DOHH2 (cell line): ENCODE measurements at regions not wholly inside any gene's neighbourhood (a gene's known extent, or its start where the extent isn't known, plus 50 kb on each side); places are given as distances from the start of the nearest gene placed in this dataset.

Source experiments
- H3F3A ChIP-seq: fragments of 200-600 bp; sonication (generic), shearing (Covaris generic); 2 replicates; pipeline ENCODE4 v1.6.0; 2016; ENCODE audit warnings: antibody characterized with exemption, mild to moderate bottlenecking; ENCODE audit not compliant: control insufficient read depth, insufficient read depth
- H3K27ac ChIP-seq: fragments of 200-600 bp; sonication (generic); 2 replicates; pipeline ENCODE4 v1.5.1; 2014; ENCODE audit warnings: low read depth, mild to moderate bottlenecking, low read length, moderate library complexity
- H3K27me3 ChIP-seq: fragments of 200-600 bp; sonication (generic); 2 replicates; pipeline ENCODE4 v1.6.1; 2014; ENCODE audit warnings: mild to moderate bottlenecking, low read length, mixed read lengths; ENCODE audit not compliant: control insufficient read depth
- H3K36me3 ChIP-seq: fragments of 200-600 bp; sonication (generic); 2 replicates; pipeline ENCODE4 v1.6.1; 2014; ENCODE audit warnings: mild to moderate bottlenecking, low read length, moderate library complexity, mixed read lengths; ENCODE audit not compliant: control insufficient read depth
- H3K4me1 ChIP-seq: fragments of 200-600 bp; sonication (generic); 2 replicates; pipeline ENCODE4 v1.6.1; 2014; ENCODE audit warnings: mild to moderate bottlenecking, low read length, mixed read lengths; ENCODE audit not compliant: control insufficient read depth
- H3K4me2 ChIP-seq: fragments of 200-600 bp; sonication (generic); 2 replicates; pipeline ENCODE4 v1.6.0; 2014; ENCODE audit warnings: mild to moderate bottlenecking, low read length, moderate library complexity
- H3K4me3 ChIP-seq: fragments of 200-600 bp; sonication (generic); 2 replicates; pipeline ENCODE4 v1.5.1; 2014; ENCODE audit warnings: mild to moderate bottlenecking, low read length, mixed read lengths
- H3K79me2 ChIP-seq: fragments of 200-600 bp; sonication (generic); 2 replicates; pipeline ENCODE4 v1.6.1; 2014; ENCODE audit warnings: mild to moderate bottlenecking, low read length, mixed read lengths; ENCODE audit not compliant: control insufficient read depth
- H3K9me2 ChIP-seq: fragments of 200-600 bp; sonication (generic); replicated peaks from 2 replicates; pipeline ENCODE4 v1.6.1; 2014; ENCODE audit warnings: mild to moderate bottlenecking, low read length, mixed read lengths; ENCODE audit not compliant: control insufficient read depth
- H3K9me3 ChIP-seq: fragments of 200-600 bp; sonication (generic); 2 replicates; pipeline ENCODE4 v1.6.1; 2014; ENCODE audit warnings: antibody characterized with exemption, low read length, mixed read lengths; ENCODE audit not compliant: control insufficient read depth, insufficient read depth
- H4K20me1 ChIP-seq: fragments of 200-600 bp; sonication (generic); 2 replicates; pipeline ENCODE4 v1.6.0; 2014; ENCODE audit warnings: low read depth, mild to moderate bottlenecking, antibody characterized with exemption, low read length, moderate library complexity; ENCODE audit not compliant: control insufficient read depth, insufficient read depth
- EZH2phosphoT487 ChIP-seq: fragments of 200-600 bp; sonication (generic); IDR thresholded peaks from 2 replicates; pipeline ENCODE4 v1.6.1; 2017; ENCODE audit warnings: borderline replicate concordance, mild to moderate bottlenecking, antibody characterized with exemption, low read length, moderate library complexity, mixed read lengths
- TF ChIP-seq, protein P1 (sequence below): fragments of 200-600 bp; sonication (generic); IDR thresholded peaks from one replicate; pipeline ENCODE4 v1.5.1; 2014; ENCODE audit warnings: antibody characterized with exemption, mild to moderate bottlenecking, low read depth, low read length; ENCODE audit not compliant: poor library complexity, severe bottlenecking

DNA sequence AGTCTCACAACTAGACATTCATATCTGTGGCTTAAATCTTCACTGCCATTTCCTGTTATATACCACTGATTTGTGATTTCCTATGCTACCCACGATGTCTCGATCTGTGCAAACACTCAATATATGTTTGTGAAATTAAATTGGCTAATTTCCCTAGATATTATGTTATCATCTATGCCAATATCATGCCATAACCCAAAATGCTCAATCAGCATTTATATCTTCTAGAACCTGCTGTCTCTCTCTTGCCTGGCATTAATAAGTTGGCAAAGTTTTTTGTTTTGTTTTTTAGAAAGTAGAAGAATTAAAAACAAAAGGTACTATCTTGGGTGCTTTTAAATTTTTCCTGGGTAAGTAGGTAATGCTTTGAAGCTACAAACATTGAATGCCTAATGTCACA is 358.5 kb upstream of the DAB1 start:
- no peaks in the 10 kb centered on the region for H3K4me1 ChIP-seq
- H4K20me1 ChIP-seq: no peaks in the 10 kb centered on the region
- no peak overlapping the region for H3K27ac ChIP-seq
- no peaks in the 10 kb centered on the region for H3F3A ChIP-seq
- H3K9me2 ChIP-seq: no peaks in the 10 kb centered on the region
- H3K4me3 ChIP-seq: no peak overlapping the region
- TF ChIP-seq, protein P1, sequence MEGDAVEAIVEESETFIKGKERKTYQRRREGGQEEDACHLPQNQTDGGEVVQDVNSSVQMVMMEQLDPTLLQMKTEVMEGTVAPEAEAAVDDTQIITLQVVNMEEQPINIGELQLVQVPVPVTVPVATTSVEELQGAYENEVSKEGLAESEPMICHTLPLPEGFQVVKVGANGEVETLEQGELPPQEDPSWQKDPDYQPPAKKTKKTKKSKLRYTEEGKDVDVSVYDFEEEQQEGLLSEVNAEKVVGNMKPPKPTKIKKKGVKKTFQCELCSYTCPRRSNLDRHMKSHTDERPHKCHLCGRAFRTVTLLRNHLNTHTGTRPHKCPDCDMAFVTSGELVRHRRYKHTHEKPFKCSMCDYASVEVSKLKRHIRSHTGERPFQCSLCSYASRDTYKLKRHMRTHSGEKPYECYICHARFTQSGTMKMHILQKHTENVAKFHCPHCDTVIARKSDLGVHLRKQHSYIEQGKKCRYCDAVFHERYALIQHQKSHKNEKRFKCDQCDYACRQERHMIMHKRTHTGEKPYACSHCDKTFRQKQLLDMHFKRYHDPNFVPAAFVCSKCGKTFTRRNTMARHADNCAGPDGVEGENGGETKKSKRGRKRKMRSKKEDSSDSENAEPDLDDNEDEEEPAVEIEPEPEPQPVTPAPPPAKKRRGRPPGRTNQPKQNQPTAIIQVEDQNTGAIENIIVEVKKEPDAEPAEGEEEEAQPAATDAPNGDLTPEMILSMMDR: no peak
- TF ChIP-seq EZH2phosphoT487: no peak
- no peaks in the 10 kb centered on the region for H3K79me2 ChIP-seq
- H3K27me3 ChIP-seq: no peaks in the 10 kb centered on the region
- no peak overlapping the region for H3K4me2 ChIP-seq
- H3K36me3 ChIP-seq: no peaks in the 10 kb centered on the region
- no peaks in the 10 kb centered on the region for H3K9me3 ChIP-seq

DNA sequence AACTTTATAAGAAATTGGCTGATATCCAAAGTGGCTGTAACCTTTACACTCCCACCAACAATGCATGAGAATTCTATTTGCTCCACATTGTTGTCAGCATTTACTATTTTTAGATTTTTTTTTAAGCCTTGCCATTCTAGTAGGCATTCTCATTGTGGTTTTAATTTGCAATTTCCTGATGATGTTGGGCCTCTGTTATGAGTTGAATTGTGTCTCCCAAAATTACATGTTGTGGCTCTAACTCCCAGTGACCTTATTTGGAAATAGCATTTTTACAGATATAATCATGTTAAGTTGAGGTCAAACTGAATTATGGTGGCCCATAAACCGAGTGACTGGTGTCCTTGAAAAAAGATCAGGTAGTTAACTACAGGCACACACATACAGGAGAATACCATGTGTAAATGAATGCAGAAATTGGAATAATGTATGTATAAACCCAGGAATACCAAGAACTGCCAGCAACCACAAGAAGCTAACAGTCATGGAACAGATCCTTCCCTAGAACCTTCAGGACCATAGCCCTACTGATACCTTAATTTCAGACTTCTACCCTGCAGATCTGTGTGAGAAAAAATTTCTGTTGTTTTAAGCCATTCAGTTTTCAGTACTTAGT is 348.8 kb upstream of the DAB1 start:
- Histone ChIP-seq H3K4me1 (no peaks in the 10 kb centered on the region), H3K27me3 (no peaks in the 10 kb centered on the region), H3F3A (no peaks in the 10 kb centered on the region), H3K36me3 (no peaks in the 10 kb centered on the region), H3K27ac (no peak overlapping the region), H3K9me3 (no peaks in the 10 kb centered on the region), H4K20me1 (no peaks in the 10 kb centered on the region), H3K79me2 (no peaks in the 10 kb centered on the region), H3K9me2 (no peaks in the 10 kb centered on the region), H3K4me3 (no peak overlapping the region), H3K4me2 (no peak overlapping the region)
- TF ChIP-seq, protein P1: no peak
- TF ChIP-seq EZH2phosphoT487: no peak

DNA sequence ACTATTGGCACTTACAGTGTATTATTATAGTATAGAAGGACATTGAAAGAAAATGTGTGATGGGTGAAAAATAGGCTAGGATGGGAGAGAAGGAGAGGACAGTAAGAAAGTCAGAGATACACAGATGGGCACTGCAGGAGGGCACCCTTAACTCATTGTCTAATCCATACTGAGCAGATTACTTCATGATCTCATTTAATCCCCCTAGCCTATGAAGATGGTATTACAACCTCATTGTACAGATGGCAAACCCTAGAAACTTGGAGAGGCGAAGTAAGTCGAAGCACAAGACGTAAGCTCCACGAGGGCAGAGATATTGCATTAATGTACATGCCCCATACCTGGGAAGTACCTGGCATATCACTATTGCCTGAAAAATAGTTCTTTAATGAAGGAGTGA is 346.9 kb upstream of the DAB1 start:
- H3K27me3 ChIP-seq: no peaks in the 10 kb centered on the region
- no peaks in the 10 kb centered on the region for H3K79me2 ChIP-seq
- H3K4me2 ChIP-seq: no peak overlapping the region
- no peaks in the 10 kb centered on the region for H3K9me3 ChIP-seq
- H3K9me2 ChIP-seq: no peaks in the 10 kb centered on the region
- H3F3A ChIP-seq: no peaks in the 10 kb centered on the region
- H3K4me1 ChIP-seq: no peaks in the 10 kb centered on the region
- TF ChIP-seq, protein P1: peak; percentile 18
- no peak for TF ChIP-seq EZH2phosphoT487
- no peaks in the 10 kb centered on the region for H4K20me1 ChIP-seq
- H3K27ac ChIP-seq: no peak overlapping the region
- no peak overlapping the region for H3K4me3 ChIP-seq
- H3K36me3 ChIP-seq: no peaks in the 10 kb centered on the region
